Transverse colon (tissue), 4 donors: ENCODE measurements at regions not wholly inside any gene's neighbourhood (a gene's known extent, or its start where the extent isn't known, plus 50 kb on each side); places are given as distances from the start of the nearest gene placed in this dataset.

Source experiments
- CTCF ChIP-seq, 5 experiments: fragments of 200-600 bp in 3 of 5; fragments of 450-650 bp in 2 of 5; sonication (generic) in 3 of 5; IDR thresholded peaks; 1 replicate in 2 of 5; 2 replicates in 3 of 5; pipeline ENCODE4 v1.5.1; 2016 to 2017; ENCODE audit warnings: antibody characterized with exemption in 5 of 5, inconsistent platforms in 3 of 5, mild to moderate bottlenecking in 2 of 5, moderate library complexity in 1 of 5
- EP300 ChIP-seq: sonication (generic); formaldehyde crosslinking; IDR thresholded peaks from one replicate; pipeline ENCODE4 v1.6.1; 2017; ENCODE audit warnings: antibody characterized with exemption, low read depth
- POLR2AphosphoS5 ChIP-seq, 3 donors: sonication (generic); formaldehyde crosslinking; IDR thresholded peaks; one replicate each; pipeline ENCODE4 v1.6.1; 2016; ENCODE audit warnings: antibody characterized with exemption in 3 of 3

GRCh38 chr12:93032758-93033157 lies 103.7 kb upstream of the EEA1 start:
- no peak for TF ChIP-seq CTCF (IDR thresholded peaks at IDR 0.05)
- no peak for TF ChIP-seq EP300
- no peak for TF ChIP-seq POLR2AphosphoS5 (IDR thresholded peaks at IDR 0.05)
